Choroid plexus epithelial cell (primary cell): ENCODE measurements at regions not wholly inside any gene's neighbourhood (a gene's known extent, or its start where the extent isn't known, plus 50 kb on each side); places are given as distances from the start of the nearest gene placed in this dataset.

Experiments
- DNase-seq: peaks from one replicate; pipeline ENCODE4 v3.0.0-alpha.2; 2010; ENCODE audit warnings: low read depth
- H3K4me3 ChIP-seq: 2 replicates; pipeline ENCODE4 v1.5.1; 2011; ENCODE audit warnings: low read depth, mild to moderate bottlenecking, control low read depth, low read length, moderate library complexity
- CTCF ChIP-seq: conservative IDR thresholded peaks from 2 replicates; pipeline ENCODE4 v1.5.1; 2011; ENCODE audit warnings: low read depth, mild to moderate bottlenecking, control low read depth, inconsistent platforms, low read length, moderate library complexity

- DNase-seq, result no peak
- TF ChIP-seq CTCF, result no peak
- no peak overlapping the region for H3K4me3 ChIP-seq
Measured at GRCh38 chr11:15836795-15837194, 519.6 kb downstream of the SOX6 start.

GRCh38 chr11:15837901-15838489 lies 518.4 kb downstream of the SOX6 start:
- DNase-seq, result no peak
- TF ChIP-seq CTCF, result no peak
- H3K4me3 ChIP-seq, result no peak overlapping the region

- no peak overlapping the region for H3K4me3 ChIP-seq
- DNase-seq, result no peak
- no peak for TF ChIP-seq CTCF
Measured at GRCh38 chr11:15839061-15839460, 517.3 kb downstream of the SOX6 start.

GRCh38 chr11:15840966-15841365 lies 515.4 kb downstream of the SOX6 start:
- DNase-seq, result no peak

GRCh38 chr11:15841931-15842740 lies 514.2 kb downstream of the SOX6 start:
- no peak for DNase-seq
- TF ChIP-seq CTCF, result no peak
- H3K4me3 ChIP-seq, result no peak overlapping the region

More at GRCh38 chr11:15840966-15841365, 515.4 kb downstream of the SOX6 start:
- no peak for TF ChIP-seq CTCF
- no peak overlapping the region for H3K4me3 ChIP-seq

GRCh38 chr11:15843309-15843872 lies 513.0 kb downstream of the SOX6 start:
- TF ChIP-seq CTCF, result no peak
- H3K4me3 ChIP-seq, result no peak overlapping the region
- no peak for DNase-seq
